HCT116 (cell line): ENCODE measurements at regions not wholly inside any gene's neighbourhood (a gene's known extent, or its start where the extent isn't known, plus 50 kb on each side); places are given as distances from the start of the nearest gene placed in this dataset.

Experiments
- ATAC-seq: fragments of 200-7000 bp; cut with Tn5 transposase; 2 replicates; pipeline ENCODE4 v1.9.1; 2020; ENCODE audit warnings: mild to moderate bottlenecking, moderate library complexity
- BruUV-seq: library from RNA; stranded (reverse); fragments of 400-500 nt; replicated peaks from 2 replicates; lab custom pipeline; 2021; lab: Mats Ljungman, UMichigan
- CTCF ChIA-PET: fragments of 300-600 bp; sonication (Branson Sonifier 250); formaldehyde crosslinking; loops from one replicate; lab custom pipeline; 2021; ENCODE audit warnings: antibody characterized with exemption; lab: Charles Lee
- POLR2A ChIA-PET: fragments of 300-600, 350-600 bp; sonication (Branson Sonifier 250); formaldehyde crosslinking; loops from one replicate; lab custom pipeline; 2021; ENCODE audit warnings: antibody characterized with exemption; lab: Charles Lee
- RAD21 ChIA-PET, 2 experiments: fragments of 300-600 bp; sonication (Branson Sonifier 250); formaldehyde crosslinking; loops; one replicate each; lab custom pipeline; 2023; ENCODE audit warnings: low total read pairs in 2 of 2; ENCODE audit not compliant: uncharacterized antibody in 2 of 2, unreplicated experiment in 2 of 2, low non-redundant PET in 1 of 2; lab: Charles Lee
- DNase-seq: peaks from one replicate; pipeline ENCODE4 v3.0.0-alpha.2; 2010; ENCODE audit warnings: low read depth, low spot score
- H2AFZ ChIP-seq: fragments of 200-600 bp; shearing (Covaris generic), sonication (generic); 2 replicates; pipeline ENCODE4 v1.6.1; 2017; ENCODE audit warnings: low read depth, mixed run types, mixed read lengths, antibody characterized with exemption, low read length; ENCODE audit not compliant: poor library complexity, severe bottlenecking
- H3K27ac ChIP-seq: 2 replicates; pipeline ENCODE4 v1.5.1; 2012; ENCODE audit warnings: low read depth, low read length
- H3K27me3 ChIP-seq: fragments of 200-600 bp; sonication (generic); 2 replicates; pipeline ENCODE4 v1.6.1; 2016; ENCODE audit warnings: mixed run types, low read length, mixed read lengths; ENCODE audit not compliant: insufficient read depth
- H3K36me3 ChIP-seq, 2 experiments: fragments of 200-500 bp in 1 of 2; fragments of 200-600 bp in 1 of 2; sonication (Bioruptor generic) in 1 of 2; sonication (generic) in 1 of 2; 2 replicates each; pipeline versions ENCODE4 v1.5.1 to v1.6.1; 2014 to 2016; ENCODE audit warnings: low read length in 2 of 2, inconsistent platforms in 1 of 2, mixed read lengths in 1 of 2, mixed run types in 1 of 2; ENCODE audit not compliant: insufficient read depth in 2 of 2, control insufficient read depth in 1 of 2
- H3K4me1 ChIP-seq, 2 experiments: fragments of 200-600 bp in 1 of 2; sonication (generic) in 1 of 2; 2 replicates each; pipeline versions ENCODE4 v1.5.1 to v1.6.1; 2012 to 2017; ENCODE audit warnings: low read length in 2 of 2, inconsistent platforms in 1 of 2, mild to moderate bottlenecking in 1 of 2, mixed read lengths in 1 of 2, mixed run types in 1 of 2, moderate library complexity in 1 of 2; ENCODE audit not compliant: insufficient read depth in 2 of 2, control insufficient read depth in 1 of 2
- H3K4me2 ChIP-seq: fragments of 200-600 bp; sonication (generic); 2 replicates; pipeline ENCODE4 v1.6.1; 2017; ENCODE audit warnings: mixed run types, low read length, mixed read lengths
- H3K4me3 ChIP-seq, 2 experiments: fragments of 200-600 bp in 1 of 2; sonication (generic) in 1 of 2; replicated peaks in 1 of 2; 2 replicates each; pipeline ENCODE4 v1.5.1; 2011 to 2016; ENCODE audit warnings: low read length in 2 of 2, control low read depth in 1 of 2, low read depth in 1 of 2, mild to moderate bottlenecking in 1 of 2, mixed read lengths in 1 of 2, mixed run types in 1 of 2
- H3K79me2 ChIP-seq: fragments of 200-600 bp; sonication (generic); 2 replicates; pipeline ENCODE4 v1.6.1; 2017; ENCODE audit warnings: mild to moderate bottlenecking, mixed run types, low read length, moderate library complexity, mixed read lengths; ENCODE audit not compliant: insufficient read depth
- H3K9ac ChIP-seq: fragments of 200-600 bp; sonication (generic); 2 replicates; pipeline ENCODE4 v1.6.1; 2016; ENCODE audit warnings: low read length, mixed read lengths
- H3K9me2 ChIP-seq: fragments of 200-600 bp; sonication (generic), shearing (Covaris generic); 2 replicates; pipeline ENCODE4 v1.6.1; 2017; ENCODE audit warnings: mixed run types, mild to moderate bottlenecking, moderate library complexity; ENCODE audit not compliant: insufficient read depth
- H3K9me3 ChIP-seq, 2 experiments: fragments of 200-500 bp in 1 of 2; fragments of 200-600 bp in 1 of 2; sonication (Bioruptor generic) in 1 of 2; sonication (generic) in 1 of 2; 2 replicates each; pipeline ENCODE4 v1.6.1; 2014 to 2017; ENCODE audit warnings: low read length in 2 of 2, mixed read lengths in 2 of 2, inconsistent platforms in 1 of 2, low read depth in 1 of 2, mild to moderate bottlenecking in 1 of 2, mixed run types in 1 of 2, moderate library complexity in 1 of 2; ENCODE audit not compliant: control insufficient read depth in 1 of 2, insufficient read depth in 1 of 2
- H4K20me1 ChIP-seq: fragments of 200-600 bp; sonication (generic), shearing (Covaris generic); 2 replicates; pipeline ENCODE4 v1.6.1; 2017; ENCODE audit warnings: mixed run types, mild to moderate bottlenecking, moderate library complexity; ENCODE audit not compliant: insufficient read depth
- EZH2 ChIP-seq: fragments of 200-600 bp; sonication (generic); IDR thresholded peaks from 2 replicates; pipeline ENCODE4 v1.6.1; 2017; ENCODE audit warnings: antibody characterized with exemption, mixed run types
- REST ChIP-seq: IDR thresholded peaks from 2 replicates; pipeline ENCODE4 v1.6.1; 2012; ENCODE audit warnings: low read depth
- SRF ChIP-seq: IDR thresholded peaks from 2 replicates; pipeline ENCODE4 v1.6.1; 2012; ENCODE audit warnings: low read depth
- TCF7L2 ChIP-seq: IDR thresholded peaks from 2 replicates; pipeline ENCODE4 v1.7.0; 2011; ENCODE audit warnings: borderline replicate concordance, inconsistent platforms; ENCODE audit not compliant: insufficient read depth, insufficient read length; ENCODE audit errors: extremely low read depth
- YY1 ChIP-seq: IDR thresholded peaks from 2 replicates; pipeline ENCODE4 v1.6.1; 2011; ENCODE audit warnings: low read length, low read depth, moderate library complexity, mild to moderate bottlenecking; ENCODE audit not compliant: insufficient replicate concordance; ENCODE audit errors: extremely low read depth
- ZBTB33 ChIP-seq: IDR thresholded peaks from 2 replicates; pipeline ENCODE4 v1.6.1; 2011; ENCODE audit warnings: mild to moderate bottlenecking, low read length, moderate library complexity; ENCODE audit not compliant: insufficient replicate concordance; ENCODE audit errors: extremely low read depth
- ZFX ChIP-seq: fragments of 450-650 bp; IDR thresholded peaks from 2 replicates; pipeline ENCODE4 v1.6.1; 2017
- intact Hi-C: fragments of 100-400 bp; cut with micrococcal nuclease; formaldehyde crosslinking; loops from 2 replicates; pipeline ENCODE4 v1.10.0; 2022

GRCh38 chrX:15191830-15192229 lies 78.1 kb downstream of the ASB9 start:
- BruUV-seq: no TSS peak

GRCh38 chrX:15188039-15188438 lies 81.8 kb downstream of the ASB9 start:
- H3K36me3 ChIP-seq: no peaks in the 10 kb centered on the region
- ATAC-seq (no peak), DNase-seq (no peak)
- RAD21 ChIA-PET: no interaction called here
- no peak overlapping the region for H2AFZ ChIP-seq
- no peaks in the 10 kb centered on the region for H3K4me1 ChIP-seq
- no peaks in the 10 kb centered on the region for H3K9me3 ChIP-seq
- intact Hi-C loops: no loop called here
- no peaks in the 10 kb centered on the region for H3K79me2 ChIP-seq
- POLR2A ChIA-PET: no interaction called here
- H3K27ac ChIP-seq: no peak overlapping the region
- H3K9me2 ChIP-seq: no peaks in the 10 kb centered on the region
- H4K20me1 ChIP-seq: no peaks in the 10 kb centered on the region
- no peak overlapping the region for H3K9ac ChIP-seq
- BruUV-seq: no TSS peak
- no peaks in the 10 kb centered on the region for H3K27me3 ChIP-seq
- no peak overlapping the region for H3K4me3 ChIP-seq
- H3K4me2 ChIP-seq: no peak overlapping the region
- CTCF ChIA-PET: no interaction called here
- no peak for TF ChIP-seq YY1
- TF ChIP-seq ZBTB33: no peak
- no peak for TF ChIP-seq REST
- TF ChIP-seq EZH2: no peak
- TF ChIP-seq SRF: no peak
- no peak for TF ChIP-seq ZFX
- no peak for TF ChIP-seq TCF7L2

More at GRCh38 chrX:15191830-15192229, 78.1 kb downstream of the ASB9 start:
- intact Hi-C loops: no loop called here
- Histone ChIP-seq H3K4me1 (no peaks in the 10 kb centered on the region), H3K9ac (no peak overlapping the region), H3K36me3 (no peaks in the 10 kb centered on the region), H2AFZ (no peak overlapping the region), H3K4me2 (no peak overlapping the region), H3K27ac (no peak overlapping the region), H3K27me3 (no peaks in the 10 kb centered on the region), H4K20me1 (no peaks in the 10 kb centered on the region), H3K4me3 (no peak overlapping the region), H3K9me2 (no peaks in the 10 kb centered on the region), H3K79me2 (no peaks in the 10 kb centered on the region), H3K9me3 (no peaks in the 10 kb centered on the region)
- TF ChIP-seq SRF: no peak
- no peak for TF ChIP-seq ZBTB33
- DNase-seq: no peak
- no peak for ATAC-seq
- POLR2A ChIA-PET: no interaction called here
- RAD21 ChIA-PET: no interaction called here
- CTCF ChIA-PET: no interaction called here
